ENCODE measurements at regions not wholly inside any gene's neighbourhood (a gene's known extent, or its start where the extent isn't known, plus 50 kb on each side); places are given as distances from the start of the nearest gene placed in this dataset.
"Not testable (repeated sequence)": the region's sequence is repeated elsewhere in the genome, so short reads cannot be mapped to it uniquely, and the experiment has no call there.

DNA sequence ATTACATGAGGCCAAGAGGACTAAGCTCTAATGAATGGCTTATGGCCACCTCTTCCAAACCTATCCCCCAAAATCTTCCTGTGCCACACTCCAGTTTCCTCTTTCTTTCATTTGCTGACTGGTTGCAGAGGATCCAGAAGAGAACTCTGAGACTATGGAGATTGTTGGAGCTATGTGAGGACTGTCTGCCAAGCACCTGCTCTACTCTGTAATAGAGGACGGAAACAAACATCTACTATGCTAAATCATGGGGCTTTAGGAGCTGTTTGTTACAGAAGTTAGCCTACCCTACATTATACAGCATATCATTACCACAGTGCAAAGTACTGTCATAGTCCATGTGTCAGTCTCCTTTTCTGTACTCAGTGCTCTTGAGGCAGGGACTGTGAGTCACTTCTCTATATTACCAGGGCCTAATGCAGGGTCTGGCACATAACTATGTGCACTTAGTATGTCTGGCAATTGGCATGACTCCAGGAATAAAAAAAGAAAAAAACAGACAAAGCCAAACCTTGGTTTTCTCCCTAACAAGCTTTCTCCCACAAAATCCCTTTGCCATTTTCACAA is 95.1 kb downstream of the RPAP3 start:
- peaks cover 53 to 75% of the 10 kb centered on the region in 2 donors for H3K9me3 Mint-ChIP-seq
- H3K27me3 Mint-ChIP-seq, result no peaks in the 10 kb centered on the region

GRCh38 chr12:47609806-47610205 is 96.0 kb downstream of the RPAP3 start:
- Mint-ChIP-seq H3K4me1 (peaks cover 6% of the 10 kb centered on the region), H3K27ac (no peak overlapping the region), H3K27me3 (no peaks in the 10 kb centered on the region), H3K9me3 (peaks cover 52 to 80% of the 10 kb centered on the region in 2 donors), H3K4me3 (no peak overlapping the region)
- ATAC-seq (no peak), DNase-seq (no peak)

More for the DNA sequence above, 95.1 kb downstream of the RPAP3 start:
- H3K27ac Mint-ChIP-seq, result no peak overlapping the region
- H3K4me1 Mint-ChIP-seq, result no peaks in the 10 kb centered on the region
- H3K4me3 Mint-ChIP-seq, result no peak overlapping the region
- ATAC-seq (no peak), DNase-seq (no peak)

GRCh38 chr12:47608671-47609070 is 97.2 kb downstream of the RPAP3 start:
- DNase-seq, ATAC-seq, H3K27ac Mint-ChIP-seq, H3K4me3 Mint-ChIP-seq, H3K27me3 Mint-ChIP-seq: not testable (repeated sequence)
- Mint-ChIP-seq H3K9me3 (peaks cover 45 to 74% of the 10 kb centered on the region in 2 donors), H3K4me1 (peaks cover 11% of the 10 kb centered on the region)

- ATAC-seq (peak; percentile 39), DNase-seq (no peak)
- Mint-ChIP-seq H3K4me1 (peaks cover 11% of the 10 kb centered on the region), H3K9me3 (peaks cover 26 to 44% of the 10 kb centered on the region in 2 donors), H3K4me3 (no peak overlapping the region), H3K27me3 (no peaks in the 10 kb centered on the region), H3K27ac (peak overlapping the region in 1 of 2 donors; percentile 8)
These were observed 101.5 kb downstream of the RPAP3 start for GRCh38 chr12:47604221-47604873.

- Mint-ChIP-seq H3K4me3 (no peak overlapping the region), H3K4me1 (peaks cover 11% of the 10 kb centered on the region), H3K27me3 (no peaks in the 10 kb centered on the region), H3K27ac (no peak overlapping the region), H3K9me3 (peaks cover 27 to 39% of the 10 kb centered on the region in 2 donors)
- no peak for DNase-seq
- ATAC-seq, result no peak
These were observed 102.8 kb downstream of the RPAP3 start for GRCh38 chr12:47602949-47603558.

DNA sequence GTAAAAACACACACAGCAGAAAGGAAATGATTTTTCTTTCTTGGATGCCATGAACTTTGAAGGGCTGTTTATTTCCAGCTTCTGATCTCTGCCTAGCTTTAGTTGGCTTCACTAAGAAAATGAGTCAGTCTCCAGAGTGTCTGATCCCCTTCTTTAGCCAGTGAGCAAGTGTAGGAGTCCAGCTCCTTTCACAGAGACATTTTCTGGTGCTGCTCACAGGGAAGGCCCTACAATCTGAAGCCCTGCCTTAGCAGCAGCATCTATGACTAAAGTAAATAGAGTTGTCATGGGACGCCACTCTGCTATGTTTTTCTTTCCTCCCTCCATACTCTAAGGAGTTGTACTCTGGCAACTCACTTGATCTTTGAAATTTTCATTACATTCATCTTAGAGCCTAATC is 103.5 kb downstream of the RPAP3 start:
- Mint-ChIP-seq H3K4me3 (no peak overlapping the region), H3K9me3 (peaks cover 20 to 32% of the 10 kb centered on the region in 2 donors), H3K27me3 (no peaks in the 10 kb centered on the region), H3K27ac (no peak overlapping the region), H3K4me1 (peaks cover 11% of the 10 kb centered on the region)
- no peak for DNase-seq
- ATAC-seq, result no peak

DNA sequence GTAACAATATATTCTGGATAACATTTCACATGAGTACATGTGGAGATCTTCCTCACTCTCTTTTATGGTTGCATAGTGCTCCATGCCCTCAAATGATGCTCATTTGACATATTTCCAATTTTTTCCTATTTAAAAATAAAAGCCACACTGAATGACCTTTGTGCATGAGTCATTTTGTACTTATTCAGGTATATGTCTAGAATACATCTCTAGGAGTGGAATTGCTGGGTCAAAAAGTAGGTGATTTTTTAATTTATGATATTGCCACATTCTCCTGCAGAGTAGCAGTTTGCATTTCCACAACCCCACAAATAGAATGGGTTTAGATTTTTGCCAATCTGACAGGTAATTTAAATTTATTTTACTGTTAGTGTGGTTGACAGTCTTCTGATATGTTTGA is 104.8 kb downstream of the RPAP3 start:
- no peak overlapping the region for H3K27ac Mint-ChIP-seq
- H3K4me1 Mint-ChIP-seq, result peaks cover 11% of the 10 kb centered on the region
- no peak for DNase-seq
- no peak for ATAC-seq
- H3K4me3 Mint-ChIP-seq, result no peak overlapping the region
- no peaks in the 10 kb centered on the region for H3K27me3 Mint-ChIP-seq
- H3K9me3 Mint-ChIP-seq, result peaks cover 11 to 24% of the 10 kb centered on the region in 2 donors

GRCh38 chr12:47591795-47592194 is 114.0 kb downstream of the RPAP3 start:
- H3K4me3 Mint-ChIP-seq, result no peak overlapping the region
- peaks cover 7% of the 10 kb centered on the region for H3K4me1 Mint-ChIP-seq
- peaks cover 0 to 7% of the 10 kb centered on the region in 2 donors for H3K9me3 Mint-ChIP-seq
- no peaks in the 10 kb centered on the region for H3K27me3 Mint-ChIP-seq
- ATAC-seq (no peak), DNase-seq (no peak)
- H3K27ac Mint-ChIP-seq, result no peak overlapping the region

- H3K27me3 Mint-ChIP-seq, result no peaks in the 10 kb centered on the region
- no peak overlapping the region for H3K27ac Mint-ChIP-seq
- peaks cover 7% of the 10 kb centered on the region for H3K4me1 Mint-ChIP-seq
- H3K9me3 Mint-ChIP-seq, result peaks cover 0 to 6% of the 10 kb centered on the region in 2 donors
- no peak for DNase-seq
- no peak for ATAC-seq
- H3K4me3 Mint-ChIP-seq, result no peak overlapping the region
These were observed 114.5 kb downstream of the RPAP3 start for GRCh38 chr12:47591361-47591791.

GRCh38 chr12:47590771-47591360 is 115.0 kb downstream of the RPAP3 start:
- Mint-ChIP-seq H3K27me3 (no peaks in the 10 kb centered on the region), H3K4me3 (no peak overlapping the region), H3K9me3 (peaks cover 0 to under 1% of the 10 kb centered on the region in 2 donors), H3K27ac (no peak overlapping the region), H3K4me1 (peaks cover 7% of the 10 kb centered on the region)
- ATAC-seq, result no peak
- no peak for DNase-seq

- DNase-seq (no peak), ATAC-seq (no peak)
- Mint-ChIP-seq H3K27me3 (no peaks in the 10 kb centered on the region), H3K27ac (no peak overlapping the region), H3K4me1 (peaks cover 7% of the 10 kb centered on the region), H3K4me3 (no peak overlapping the region), H3K9me3 (no peaks in the 10 kb centered on the region)
These were observed 118.7 kb downstream of the RPAP3 start for GRCh38 chr12:47586952-47587669.

GRCh38 chr12:47585507-47585906 is 120.3 kb downstream of the RPAP3 start:
- H3K27me3 Mint-ChIP-seq, result no peaks in the 10 kb centered on the region
- H3K4me3 Mint-ChIP-seq, result no peak overlapping the region
- ATAC-seq (no peak), DNase-seq (no peak)
- no peak overlapping the region for H3K27ac Mint-ChIP-seq
- no peaks in the 10 kb centered on the region for H3K9me3 Mint-ChIP-seq
- peaks cover 7% of the 10 kb centered on the region for H3K4me1 Mint-ChIP-seq

GRCh38 chr12:47578836-47579235 is 127.0 kb downstream of the RPAP3 start:
- no peak for DNase-seq
- peaks cover 33% of the 10 kb centered on the region for H3K4me1 Mint-ChIP-seq

GRCh38 chr12:47577206-47577989 is 128.4 kb downstream of the RPAP3 start:
- Mint-ChIP-seq H3K4me1 (peaks cover 44% of the 10 kb centered on the region), H3K27ac (no peak overlapping the region)
- no peak for ATAC-seq

More at GRCh38 chr12:47578836-47579235, 127.0 kb downstream of the RPAP3 start:
- Mint-ChIP-seq H3K27me3 (no peaks in the 10 kb centered on the region), H3K9me3 (peaks cover 7 to 8% of the 10 kb centered on the region in 2 donors), H3K27ac (no peak overlapping the region), H3K4me3 (no peak overlapping the region)
- ATAC-seq, result no peak

More at GRCh38 chr12:47577206-47577989, 128.4 kb downstream of the RPAP3 start:
- Mint-ChIP-seq H3K9me3 (peaks cover 7 to 8% of the 10 kb centered on the region in 2 donors), H3K4me3 (no peak overlapping the region), H3K27me3 (no peaks in the 10 kb centered on the region)
- no peak for DNase-seq

Data from stimulated activated naive CD8-positive, alpha-beta T cell treated with anti-CD3 and anti-CD28 coated beads, Interleukin-15, amount 100 ng/mL, for 72 hours (primary cell).